ENCODE measurements at regions not wholly inside any gene's neighbourhood (a gene's known extent, or its start where the extent isn't known, plus 50 kb on each side); places are given as distances from the start of the nearest gene placed in this dataset.

GRCh38 chr6:27684264-27685211 is 211.6 kb upstream of the ZNF184 start:
- Histone ChIP-seq H3K4me2 (ENCODE audit: low read length) (no peak overlapping the region), H2AK5ac (ENCODE audit: low read length) (no peak overlapping the region), H3K56ac (ENCODE audit: low read length) (peak overlapping the region; percentile 31), H3K79me1 (ENCODE audit: low read length) (no peaks in the 10 kb centered on the region), H3K36me3 (ENCODE audit: control insufficient read depth, insufficient read depth, low read length) (no peaks in the 10 kb centered on the region), H3K9ac (ENCODE audit: low read length) (no peak overlapping the region), H4K8ac (ENCODE audit: low read depth, low read length) (no peak overlapping the region), H2BK5ac (ENCODE audit: low read length) (no peak overlapping the region), H3K4ac (ENCODE audit: low read depth, low read length) (no peak overlapping the region), H3K23ac (ENCODE audit: low read length) (no peak overlapping the region), H2BK120ac (ENCODE audit: low read depth, low read length) (no peak overlapping the region), H3K4me3 (ENCODE audit: low read length) (no peak overlapping the region), H3K27ac (ENCODE audit: low read depth, low read length) (no peak overlapping the region), H2BK15ac (replicated peaks; ENCODE audit: low read depth) (no peak overlapping the region), H3K4me1 (ENCODE audit: control insufficient read depth, low read depth, low read length) (no peaks in the 10 kb centered on the region), H3K27me3 (ENCODE audit: insufficient read depth, low read length, poor library complexity) (no peaks in the 10 kb centered on the region), H3K79me2 (ENCODE audit: control insufficient read depth, insufficient read depth, low read length) (no peaks in the 10 kb centered on the region), H4K5ac (ENCODE audit: low read length) (no peak overlapping the region), H3K18ac (ENCODE audit: low read length) (no peak overlapping the region)
- DNase-seq, result peak; percentile 98
- no CpG with 5 or more reads among the region's 34 CpGs for WGBS (ENCODE audit: extremely low coverage, insufficient coverage, low lambda C conversion rate)

GRCh38 chr6:27679964-27680694 is 207.2 kb upstream of the ZNF184 start:
- Histone ChIP-seq H3K4ac (ENCODE audit: low read depth, low read length) (no peak overlapping the region), H3K27ac (ENCODE audit: low read depth, low read length) (no peak overlapping the region), H3K9ac (ENCODE audit: low read length) (peak overlapping the region; percentile 51), H3K27me3 (ENCODE audit: insufficient read depth, low read length, poor library complexity) (peaks cover 2% of the 10 kb centered on the region), H3K36me3 (ENCODE audit: control insufficient read depth, insufficient read depth, low read length) (no peaks in the 10 kb centered on the region), H3K4me2 (ENCODE audit: low read length) (peak overlapping the region; percentile 79), H3K79me2 (ENCODE audit: control insufficient read depth, insufficient read depth, low read length) (no peaks in the 10 kb centered on the region), H4K5ac (ENCODE audit: low read length) (no peak overlapping the region), H3K79me1 (ENCODE audit: low read length) (no peaks in the 10 kb centered on the region), H2AK5ac (ENCODE audit: low read length) (no peak overlapping the region), H2BK15ac (replicated peaks; ENCODE audit: low read depth) (no peak overlapping the region), H2BK5ac (ENCODE audit: low read length) (no peak overlapping the region), H3K18ac (ENCODE audit: low read length) (no peak overlapping the region), H3K4me1 (ENCODE audit: control insufficient read depth, low read depth, low read length) (no peaks in the 10 kb centered on the region), H4K8ac (ENCODE audit: low read depth, low read length) (no peak overlapping the region), H3K23ac (ENCODE audit: low read length) (no peak overlapping the region), H2BK120ac (ENCODE audit: low read depth, low read length) (no peak overlapping the region), H3K56ac (ENCODE audit: low read length) (peak overlapping the region; percentile 12), H3K4me3 (ENCODE audit: low read length) (peak overlapping the region; percentile 39)
- DNase-seq, result no peak
- no CpG with 5 or more reads among the region's 47 CpGs for WGBS (ENCODE audit: extremely low coverage, insufficient coverage, low lambda C conversion rate)

- H3K4ac ChIP-seq (ENCODE audit: low read depth, low read length), result no peak overlapping the region
- no peaks in the 10 kb centered on the region for H3K79me2 ChIP-seq (ENCODE audit: control insufficient read depth, insufficient read depth, low read length)
- peak overlapping the region; percentile 39 for H3K4me3 ChIP-seq (ENCODE audit: low read length)
- no peaks in the 10 kb centered on the region for H3K79me1 ChIP-seq (ENCODE audit: low read length)
- H3K23ac ChIP-seq (ENCODE audit: low read length), result no peak overlapping the region
- no peaks in the 10 kb centered on the region for H3K36me3 ChIP-seq (ENCODE audit: control insufficient read depth, insufficient read depth, low read length)
- no peak overlapping the region for H3K56ac ChIP-seq (ENCODE audit: low read length)
- no peak overlapping the region for H2BK15ac ChIP-seq (replicated peaks; ENCODE audit: low read depth)
- peak overlapping the region; percentile 51 for H3K9ac ChIP-seq (ENCODE audit: low read length)
- no peak overlapping the region for H3K27ac ChIP-seq (ENCODE audit: low read depth, low read length)
- WGBS (ENCODE audit: extremely low coverage, insufficient coverage, low lambda C conversion rate), result no CpG with 5 or more reads among the region's 27 CpGs
- H2AK5ac ChIP-seq (ENCODE audit: low read length), result no peak overlapping the region
- H3K18ac ChIP-seq (ENCODE audit: low read length), result no peak overlapping the region
- no peak overlapping the region for H2BK5ac ChIP-seq (ENCODE audit: low read length)
- DNase-seq, result peak; percentile 61
- peaks cover 2% of the 10 kb centered on the region for H3K27me3 ChIP-seq (ENCODE audit: insufficient read depth, low read length, poor library complexity)
- peak overlapping the region; percentile 79 for H3K4me2 ChIP-seq (ENCODE audit: low read length)
- no peak overlapping the region for H2BK120ac ChIP-seq (ENCODE audit: low read depth, low read length)
- no peaks in the 10 kb centered on the region for H3K4me1 ChIP-seq (ENCODE audit: control insufficient read depth, low read depth, low read length)
- no peak overlapping the region for H4K5ac ChIP-seq (ENCODE audit: low read length)
- no peak overlapping the region for H4K8ac ChIP-seq (ENCODE audit: low read depth, low read length)
Measured at GRCh38 chr6:27679308-27679963, 206.5 kb upstream of the ZNF184 start.

GRCh38 chr6:27678469-27678868 is 205.6 kb upstream of the ZNF184 start:
- no peak overlapping the region for H4K5ac ChIP-seq (ENCODE audit: low read length)
- no peak overlapping the region for H3K4me2 ChIP-seq (ENCODE audit: low read length)
- H3K4me3 ChIP-seq (ENCODE audit: low read length), result no peak overlapping the region
- no peak overlapping the region for H2BK15ac ChIP-seq (replicated peaks; ENCODE audit: low read depth)
- no peak overlapping the region for H3K27ac ChIP-seq (ENCODE audit: low read depth, low read length)
- WGBS (ENCODE audit: extremely low coverage, insufficient coverage, low lambda C conversion rate), result no CpG with 5 or more reads among the region's 5 CpGs
- H3K23ac ChIP-seq (ENCODE audit: low read length), result no peak overlapping the region
- no peak overlapping the region for H2BK120ac ChIP-seq (ENCODE audit: low read depth, low read length)
- peaks cover 2% of the 10 kb centered on the region for H3K27me3 ChIP-seq (ENCODE audit: insufficient read depth, low read length, poor library complexity)
- no peak overlapping the region for H3K18ac ChIP-seq (ENCODE audit: low read length)
- H3K4me1 ChIP-seq (ENCODE audit: control insufficient read depth, low read depth, low read length), result no peaks in the 10 kb centered on the region
- no peak overlapping the region for H2AK5ac ChIP-seq (ENCODE audit: low read length)
- H3K4ac ChIP-seq (ENCODE audit: low read depth, low read length), result no peak overlapping the region
- H4K8ac ChIP-seq (ENCODE audit: low read depth, low read length), result no peak overlapping the region
- DNase-seq, result no peak
- H3K36me3 ChIP-seq (ENCODE audit: control insufficient read depth, insufficient read depth, low read length), result no peaks in the 10 kb centered on the region
- no peaks in the 10 kb centered on the region for H3K79me1 ChIP-seq (ENCODE audit: low read length)
- H3K9ac ChIP-seq (ENCODE audit: low read length), result no peak overlapping the region
- no peak overlapping the region for H3K56ac ChIP-seq (ENCODE audit: low read length)
- H3K79me2 ChIP-seq (ENCODE audit: control insufficient read depth, insufficient read depth, low read length), result no peaks in the 10 kb centered on the region
- H2BK5ac ChIP-seq (ENCODE audit: low read length), result no peak overlapping the region

- no peak overlapping the region for H2BK15ac ChIP-seq (replicated peaks; ENCODE audit: low read depth)
- H3K36me3 ChIP-seq (ENCODE audit: control insufficient read depth, insufficient read depth, low read length), result no peaks in the 10 kb centered on the region
- no peak overlapping the region for H3K4me3 ChIP-seq (ENCODE audit: low read length)
- no peaks in the 10 kb centered on the region for H3K79me2 ChIP-seq (ENCODE audit: control insufficient read depth, insufficient read depth, low read length)
- H3K4me1 ChIP-seq (ENCODE audit: control insufficient read depth, low read depth, low read length), result peaks cover 2% of the 10 kb centered on the region
- no peak overlapping the region for H2BK5ac ChIP-seq (ENCODE audit: low read length)
- WGBS (ENCODE audit: extremely low coverage, insufficient coverage, low lambda C conversion rate), result no CpG with 5 or more reads among the region's 9 CpGs
- no peaks in the 10 kb centered on the region for H3K79me1 ChIP-seq (ENCODE audit: low read length)
- no peak overlapping the region for H3K23ac ChIP-seq (ENCODE audit: low read length)
- no peak overlapping the region for H4K8ac ChIP-seq (ENCODE audit: low read depth, low read length)
- no peak overlapping the region for H4K5ac ChIP-seq (ENCODE audit: low read length)
- H3K56ac ChIP-seq (ENCODE audit: low read length), result no peak overlapping the region
- H3K18ac ChIP-seq (ENCODE audit: low read length), result no peak overlapping the region
- peaks cover 2% of the 10 kb centered on the region for H3K27me3 ChIP-seq (ENCODE audit: insufficient read depth, low read length, poor library complexity)
- H2BK120ac ChIP-seq (ENCODE audit: low read depth, low read length), result no peak overlapping the region
- H3K4ac ChIP-seq (ENCODE audit: low read depth, low read length), result no peak overlapping the region
- no peak overlapping the region for H3K4me2 ChIP-seq (ENCODE audit: low read length)
- H3K27ac ChIP-seq (ENCODE audit: low read depth, low read length), result no peak overlapping the region
- H3K9ac ChIP-seq (ENCODE audit: low read length), result no peak overlapping the region
- H2AK5ac ChIP-seq (ENCODE audit: low read length), result no peak overlapping the region
- no peak for DNase-seq
Measured at GRCh38 chr6:27674882-27675281, 202.0 kb upstream of the ZNF184 start.
